ENCODE measurements at regions not wholly inside any gene's neighbourhood (a gene's known extent, or its start where the extent isn't known, plus 50 kb on each side); places are given as distances from the start of the nearest gene placed in this dataset.

- TF ChIP-seq CTCF (IDR thresholded peaks at IDR 0.05 in 8 of 11, conservative IDR thresholded peaks at IDR 0.05 in 3 of 11) (no peak), POLR2A (IDR thresholded peaks at IDR 0.05) (no peak), POLR2AphosphoS5 (IDR thresholded peaks at IDR 0.05) (no peak)
- intact Hi-C loops (cut with DNase I; ENCODE audit: low total_unique reads) = no loop called here
- WGBS, 5 donors = 31 to 68% (median 56%) methylated on average over 2 of the region's 2 CpGs
These were observed 708.8 kb downstream of the RERGL start for GRCh38 chr12:17381211-17381610.

GRCh38 chr12:17372508-17372907 lies 717.5 kb downstream of the RERGL start:
- no peaks in the 10 kb centered on the region for H3K27me3 ChIP-seq (replicated peaks in 1 of 7)
- peaks cover 0 to 8% (median 0%) of the 10 kb centered on the region in 8 donors for H3K9me3 ChIP-seq
- DNase-seq = no peak
- no peaks in the 10 kb centered on the region for H3K4me1 ChIP-seq
- TF ChIP-seq POLR2A (IDR thresholded peaks at IDR 0.05) (no peak), CTCF (IDR thresholded peaks at IDR 0.05 in 8 of 11, conservative IDR thresholded peaks at IDR 0.05 in 3 of 11) (no peak), POLR2AphosphoS5 (IDR thresholded peaks at IDR 0.05) (no peak)
- H3K36me3 ChIP-seq = no peaks in the 10 kb centered on the region
- intact Hi-C loops (cut with DNase I; ENCODE audit: low total_unique reads) = no loop called here
- no peak overlapping the region for H3K4me3 ChIP-seq
- no peak overlapping the region for H3K27ac ChIP-seq
- 18 to 55% (median 36%) methylated on average over 1 of the region's 1 CpG for WGBS, 5 donors

More at GRCh38 chr12:17381211-17381610, 708.8 kb downstream of the RERGL start:
- Histone ChIP-seq H3K27ac (no peak overlapping the region), H3K4me3 (no peak overlapping the region), H3K27me3 (replicated peaks in 1 of 7) (no peaks in the 10 kb centered on the region), H3K9me3 (peaks cover 0 to 18% (median 8%) of the 10 kb centered on the region in 8 donors), H3K36me3 (no peaks in the 10 kb centered on the region), H3K4me1 (no peaks in the 10 kb centered on the region)
- DNase-seq = no peak

- H3K9me3 ChIP-seq = peaks cover 0 to 10% (median 0%) of the 10 kb centered on the region in 8 donors
- no peak for DNase-seq
- H3K27me3 ChIP-seq (replicated peaks in 1 of 7) = no peaks in the 10 kb centered on the region
- H3K36me3 ChIP-seq = no peaks in the 10 kb centered on the region
- no peak overlapping the region for H3K27ac ChIP-seq
- intact Hi-C loops (cut with DNase I; ENCODE audit: low total_unique reads) = no loop called here
- TF ChIP-seq CTCF (IDR thresholded peaks at IDR 0.05 in 8 of 11, conservative IDR thresholded peaks at IDR 0.05 in 3 of 11) (no peak), POLR2A (IDR thresholded peaks at IDR 0.05) (no peak), POLR2AphosphoS5 (IDR thresholded peaks at IDR 0.05) (no peak)
- no peak overlapping the region for H3K4me3 ChIP-seq
- WGBS, 5 donors = 65 to 78% (median 74%) methylated on average over 5 of the region's 5 CpGs
- no peaks in the 10 kb centered on the region for H3K4me1 ChIP-seq
These were observed 718.3 kb downstream of the RERGL start for GRCh38 chr12:17371491-17372215.

- Histone ChIP-seq H3K4me1 (no peaks in the 10 kb centered on the region), H3K27me3 (replicated peaks in 1 of 7) (no peaks in the 10 kb centered on the region), H3K4me3 (no peak overlapping the region), H3K27ac (no peak overlapping the region), H3K9me3 (peaks cover 0 to 12% (median 0%) of the 10 kb centered on the region in 8 donors), H3K36me3 (no peaks in the 10 kb centered on the region)
- no peak for DNase-seq
- TF ChIP-seq POLR2A (IDR thresholded peaks at IDR 0.05) (no peak), CTCF (IDR thresholded peaks at IDR 0.05 in 8 of 11, conservative IDR thresholded peaks at IDR 0.05 in 3 of 11) (no peak), POLR2AphosphoS5 (IDR thresholded peaks at IDR 0.05) (no peak)
- intact Hi-C loops (cut with DNase I; ENCODE audit: low total_unique reads) = no loop called here
These were observed 719.4 kb downstream of the RERGL start for GRCh38 chr12:17370621-17371020.

Measured in spleen (tissue), 11 donors.